ENCODE measurements at regions not wholly inside any gene's neighbourhood (a gene's known extent, or its start where the extent isn't known, plus 50 kb on each side); places are given as distances from the start of the nearest gene placed in this dataset.

DNA sequence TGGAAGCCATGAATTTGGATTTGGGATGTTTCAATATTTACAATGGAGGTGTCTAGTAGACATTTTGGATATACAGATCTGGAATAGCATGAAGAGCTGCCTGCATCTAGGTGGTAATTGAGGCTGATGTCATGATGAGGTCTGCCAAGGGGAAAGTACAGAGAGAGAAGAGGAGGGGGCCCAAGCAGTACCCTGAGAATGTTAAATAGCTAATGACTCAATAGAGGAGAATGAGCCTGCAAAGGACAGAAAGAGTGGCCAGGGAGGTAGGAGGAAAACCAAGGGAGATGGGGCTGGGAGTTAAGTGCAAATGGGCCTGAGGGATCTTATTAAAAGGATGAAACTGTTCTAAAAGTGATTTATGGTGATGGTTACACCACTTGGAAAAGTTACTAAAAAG is 182.2 kb upstream of the KIT start:
- TF ChIP-seq EZH2 (optimal IDR thresholded peaks at IDR 0.05; ENCODE audit: low read depth, low read length), result no peak
- no peak for TF ChIP-seq EZH2phosphoT487 (IDR thresholded peaks at IDR 0.05; ENCODE audit: low read length)
- TF ChIP-seq, protein P1, sequence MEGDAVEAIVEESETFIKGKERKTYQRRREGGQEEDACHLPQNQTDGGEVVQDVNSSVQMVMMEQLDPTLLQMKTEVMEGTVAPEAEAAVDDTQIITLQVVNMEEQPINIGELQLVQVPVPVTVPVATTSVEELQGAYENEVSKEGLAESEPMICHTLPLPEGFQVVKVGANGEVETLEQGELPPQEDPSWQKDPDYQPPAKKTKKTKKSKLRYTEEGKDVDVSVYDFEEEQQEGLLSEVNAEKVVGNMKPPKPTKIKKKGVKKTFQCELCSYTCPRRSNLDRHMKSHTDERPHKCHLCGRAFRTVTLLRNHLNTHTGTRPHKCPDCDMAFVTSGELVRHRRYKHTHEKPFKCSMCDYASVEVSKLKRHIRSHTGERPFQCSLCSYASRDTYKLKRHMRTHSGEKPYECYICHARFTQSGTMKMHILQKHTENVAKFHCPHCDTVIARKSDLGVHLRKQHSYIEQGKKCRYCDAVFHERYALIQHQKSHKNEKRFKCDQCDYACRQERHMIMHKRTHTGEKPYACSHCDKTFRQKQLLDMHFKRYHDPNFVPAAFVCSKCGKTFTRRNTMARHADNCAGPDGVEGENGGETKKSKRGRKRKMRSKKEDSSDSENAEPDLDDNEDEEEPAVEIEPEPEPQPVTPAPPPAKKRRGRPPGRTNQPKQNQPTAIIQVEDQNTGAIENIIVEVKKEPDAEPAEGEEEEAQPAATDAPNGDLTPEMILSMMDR (IDR thresholded peaks at IDR 0.05; ENCODE audit: low read length), result no peak
